Upper lobe of left lung (tissue), 6 donors: ENCODE measurements at regions not wholly inside any gene's neighbourhood (a gene's known extent, or its start where the extent isn't known, plus 50 kb on each side); places are given as distances from the start of the nearest gene placed in this dataset.

ENCODE experiments used
- ATAC-seq, 2 donors: fragments of 200-7000 bp; cut with Tn5 transposase; one replicate each; pipeline ENCODE4 v1.9.1; 2022; ENCODE audit warnings: mild to moderate bottlenecking in 2 of 2, moderate library complexity in 2 of 2; ENCODE audit not compliant: low FRiP score in 2 of 2
- DNase-seq, 2 donors: peaks; one replicate each; pipeline ENCODE4 v3.0.0-alpha.2; 2019 to 2020
- H3K27ac ChIP-seq, 4 donors: fragments of 200-600 bp; sonication (generic); one replicate each; pipeline ENCODE4 v1.5.1; 2016 to 2019
- H3K27me3 ChIP-seq, 4 donors: fragments of 200-600 bp; sonication (generic); one replicate each; pipeline ENCODE4 v1.5.1; 2017 to 2019
- H3K36me3 ChIP-seq, 4 donors: fragments of 200-600 bp; sonication (generic); one replicate each; pipeline ENCODE4 v1.5.1; 2016 to 2019
- H3K4me1 ChIP-seq, 4 donors: fragments of 200-600 bp; sonication (generic); one replicate each; pipeline ENCODE4 v1.5.1; 2018 to 2019
- H3K4me3 ChIP-seq, 4 donors: fragments of 200-600 bp; sonication (generic); one replicate each; pipeline ENCODE4 v1.5.1; 2017 to 2019; ENCODE audit warnings: mild to moderate bottlenecking in 2 of 4, moderate library complexity in 1 of 4
- H3K9me3 ChIP-seq, 4 donors: fragments of 200-600 bp; sonication (generic); one replicate each; pipeline ENCODE4 v1.5.1; 2018 to 2019
- CTCF ChIP-seq, 6 experiments: fragments of 450-650 bp in 4 of 6; fragments of 200-600 bp in 2 of 6; sonication (generic) in 2 of 6; IDR thresholded peaks; one replicate each; pipeline ENCODE4 v1.5.1; 2016 to 2019; ENCODE audit warnings: antibody characterized with exemption in 6 of 6
- EP300 ChIP-seq, 4 donors: sonication (generic); formaldehyde crosslinking; IDR thresholded peaks; one replicate each; pipeline ENCODE4 v1.5.1; 2017; ENCODE audit warnings: antibody characterized with exemption in 4 of 4, control low read depth in 2 of 4
- POLR2A ChIP-seq, 4 donors: fragments of 450-650 bp; IDR thresholded peaks; one replicate each; pipeline ENCODE4 v1.5.1; 2016 to 2017; ENCODE audit warnings: antibody characterized with exemption in 4 of 4, mild to moderate bottlenecking in 2 of 4
- POLR2AphosphoS5 ChIP-seq, 2 donors: sonication (generic); formaldehyde crosslinking; IDR thresholded peaks; one replicate each; pipeline ENCODE4 v1.5.1; 2017; ENCODE audit warnings: antibody characterized with exemption in 2 of 2
- WGBS, 2 donors: methylation state at CpG; one replicate each; pipeline ENCODE4 v1.1.5; 2017 to 2018; 5-methylcytosine and 5-hydroxymethylcytosine counted together
- donor health status: DM: no; HTN: no; CAD: no; lungs with moderate emphysema.
- donor health status: DM: no; HTN: yes; CAD: no; lungs with severe emphysema.

GRCh38 chr11:28726432-28726831 lies 618.2 kb downstream of the METTL15 start:
- H3K4me1 ChIP-seq, result no peaks in the 10 kb centered on the region
- WGBS, 2 donors, result 29 to 46% methylated on average over 1 of the region's 1 CpG
- no peak for DNase-seq
- H3K27ac ChIP-seq, result no peak overlapping the region
- no peaks in the 10 kb centered on the region for H3K9me3 ChIP-seq
- no peak for ATAC-seq
- H3K4me3 ChIP-seq, result no peak overlapping the region
- TF ChIP-seq POLR2A (IDR thresholded peaks at IDR 0.05) (no peak), POLR2AphosphoS5 (IDR thresholded peaks at IDR 0.05) (no peak)
- no peaks in the 10 kb centered on the region for H3K36me3 ChIP-seq
- H3K27me3 ChIP-seq, result no peaks in the 10 kb centered on the region

GRCh38 chr11:28715726-28716125 lies 607.5 kb downstream of the METTL15 start:
- no peaks in the 10 kb centered on the region for H3K27me3 ChIP-seq
- no peak for ATAC-seq
- no peaks in the 10 kb centered on the region for H3K36me3 ChIP-seq
- no peak for TF ChIP-seq EP300 (IDR thresholded peaks at IDR 0.05)
- no peak for TF ChIP-seq POLR2A (IDR thresholded peaks at IDR 0.05)
- no peak for TF ChIP-seq CTCF (IDR thresholded peaks at IDR 0.05)
- TF ChIP-seq POLR2AphosphoS5 (IDR thresholded peaks at IDR 0.05), result no peak
- no peak for DNase-seq
- no peak overlapping the region for H3K4me3 ChIP-seq
- 61 to 66% methylated on average over 4 of the region's 4 CpGs for WGBS, 2 donors
- no peak overlapping the region for H3K27ac ChIP-seq
- H3K4me1 ChIP-seq, result no peaks in the 10 kb centered on the region
- no peaks in the 10 kb centered on the region for H3K9me3 ChIP-seq

- Histone ChIP-seq H3K27ac (no peak overlapping the region), H3K4me3 (no peak overlapping the region), H3K36me3 (no peaks in the 10 kb centered on the region), H3K4me1 (no peaks in the 10 kb centered on the region), H3K27me3 (no peaks in the 10 kb centered on the region), H3K9me3 (no peaks in the 10 kb centered on the region)
- WGBS, 2 donors, result 41 to 56% methylated on average over 2 of the region's 2 CpGs
- no peak for DNase-seq
- no peak for TF ChIP-seq POLR2A (IDR thresholded peaks at IDR 0.05)
- no peak for TF ChIP-seq POLR2AphosphoS5 (IDR thresholded peaks at IDR 0.05)
- no peak for TF ChIP-seq EP300 (IDR thresholded peaks at IDR 0.05)
- TF ChIP-seq CTCF (IDR thresholded peaks at IDR 0.05), result no peak
- no peak for ATAC-seq
These were observed 605.7 kb downstream of the METTL15 start for GRCh38 chr11:28713850-28714249.

- H3K9me3 ChIP-seq, result no peaks in the 10 kb centered on the region
- no peak for TF ChIP-seq EP300 (IDR thresholded peaks at IDR 0.05)
- TF ChIP-seq POLR2A (IDR thresholded peaks at IDR 0.05), result no peak
- TF ChIP-seq CTCF (IDR thresholded peaks at IDR 0.05), result no peak
- no peak for TF ChIP-seq POLR2AphosphoS5 (IDR thresholded peaks at IDR 0.05)
- no peaks in the 10 kb centered on the region for H3K27me3 ChIP-seq
- no peak overlapping the region for H3K4me3 ChIP-seq
- WGBS, 2 donors, result 73% methylated on average over 2 of the region's 2 CpGs
- no peaks in the 10 kb centered on the region for H3K36me3 ChIP-seq
- no peak for ATAC-seq
- H3K27ac ChIP-seq, result no peak overlapping the region
- no peaks in the 10 kb centered on the region for H3K4me1 ChIP-seq
- DNase-seq, result no peak
These were observed 599.9 kb downstream of the METTL15 start for GRCh38 chr11:28708075-28708474.

- no peak overlapping the region for H3K4me3 ChIP-seq
- TF ChIP-seq POLR2AphosphoS5 (IDR thresholded peaks at IDR 0.05) (no peak), CTCF (IDR thresholded peaks at IDR 0.05) (no peak), POLR2A (IDR thresholded peaks at IDR 0.05) (no peak), EP300 (IDR thresholded peaks at IDR 0.05) (no peak)
- DNase-seq (no peak), ATAC-seq (no peak)
- no peaks in the 10 kb centered on the region for H3K9me3 ChIP-seq
- H3K36me3 ChIP-seq, result no peaks in the 10 kb centered on the region
- H3K4me1 ChIP-seq, result no peaks in the 10 kb centered on the region
- H3K27me3 ChIP-seq, result no peaks in the 10 kb centered on the region
- H3K27ac ChIP-seq, result no peak overlapping the region
These were observed 596.6 kb downstream of the METTL15 start for GRCh38 chr11:28704801-28705200.
